CD14-positive monocyte (primary cell): ENCODE measurements at regions not wholly inside any gene's neighbourhood (a gene's known extent, or its start where the extent isn't known, plus 50 kb on each side); places are given as distances from the start of the nearest gene placed in this dataset.

Experiments used
- DNase-seq, 3 donors: peaks; one replicate each; pipeline ENCODE4 v3.0.0-alpha.2; 2011 to 2022
- H2AFZ ChIP-seq: 2 replicates; pipeline ENCODE4 v1.6.0; 2012; ENCODE audit warnings: mild to moderate bottlenecking, low read depth, low read length, inconsistent platforms; ENCODE audit not compliant: insufficient read depth, poor library complexity, severe bottlenecking
- H3K27ac ChIP-seq, 2 donors: 1 replicate in 1 of 2; 2 replicates in 1 of 2; pipeline ENCODE4 v1.5.1; 2012 to 2013; ENCODE audit warnings: low read length in 2 of 2, control low read depth in 1 of 2, inconsistent platforms in 1 of 2, low read depth in 1 of 2, mild to moderate bottlenecking in 1 of 2
- H3K27me3 ChIP-seq, 2 donors: one replicate each; pipeline versions ENCODE4 v1.6.0 to v1.6.1; 2011 to 2013; ENCODE audit warnings: low read length in 2 of 2; ENCODE audit not compliant: control insufficient read depth in 2 of 2, insufficient read depth in 2 of 2
- H3K36me3 ChIP-seq, 2 donors: replicated peaks in 1 of 2; 1 replicate in 1 of 2; 2 replicates in 1 of 2; pipeline versions ENCODE4 v1.5.1 to v1.6.1; 2012 to 2013; ENCODE audit warnings: low read length in 2 of 2, control low read depth in 1 of 2, inconsistent platforms in 1 of 2, mild to moderate bottlenecking in 1 of 2; ENCODE audit not compliant: insufficient read depth in 2 of 2, control insufficient read depth in 1 of 2
- H3K4me1 ChIP-seq, 2 donors: 1 replicate in 1 of 2; 2 replicates in 1 of 2; pipeline versions ENCODE4 v1.5.1 to v1.6.1; 2012 to 2013; ENCODE audit warnings: low read length in 2 of 2, control low read depth in 1 of 2, inconsistent platforms in 1 of 2, mild to moderate bottlenecking in 1 of 2, moderate library complexity in 1 of 2; ENCODE audit not compliant: insufficient read depth in 2 of 2, control insufficient read depth in 1 of 2
- H3K4me2 ChIP-seq: replicated peaks from 2 replicates; pipeline ENCODE3; 2012; ENCODE audit warnings: low read length, moderate library complexity, mild to moderate bottlenecking; ENCODE audit not compliant: poor library complexity, severe bottlenecking; ENCODE audit errors: extremely low read depth
- H3K4me3 ChIP-seq, 3 experiments: fragments of 200-600 bp in 1 of 3; sonication (generic) in 1 of 3; replicated peaks in 1 of 3; 1 replicate in 2 of 3; 2 replicates in 1 of 3; pipeline ENCODE4 v1.5.1; 2011 to 2013; ENCODE audit warnings: low read length in 3 of 3, mild to moderate bottlenecking in 3 of 3, control low read depth in 2 of 3, low read depth in 2 of 3, inconsistent platforms in 1 of 3, moderate library complexity in 1 of 3
- H3K79me2 ChIP-seq: 2 replicates; pipeline ENCODE4 v1.6.0; 2012; ENCODE audit warnings: mild to moderate bottlenecking, control low read depth, inconsistent platforms, low read length, moderate library complexity; ENCODE audit not compliant: insufficient read depth
- H3K9ac ChIP-seq: 2 replicates; pipeline ENCODE4 v1.6.0; 2017; ENCODE audit warnings: low read length, mild to moderate bottlenecking; ENCODE audit not compliant: insufficient read depth, poor library complexity, severe bottlenecking
- H3K9me3 ChIP-seq, 2 donors: replicated peaks in 1 of 2; 1 replicate in 1 of 2; 2 replicates in 1 of 2; pipeline versions ENCODE4 v1.5.1 to v1.6.1; 2012 to 2013; ENCODE audit warnings: low read length in 2 of 2, control low read depth in 1 of 2; ENCODE audit not compliant: control insufficient read depth in 1 of 2, insufficient read depth in 1 of 2
- H4K20me1 ChIP-seq: 2 replicates; pipeline ENCODE4 v1.6.0; 2012; ENCODE audit warnings: mild to moderate bottlenecking, low read length, control low read depth, moderate library complexity; ENCODE audit not compliant: insufficient read depth
- H3K27ac Mint-ChIP-seq, 7 donors: one replicate each; pipeline ENCODE4 v1.8.0; 2020; ENCODE audit warnings: mild to moderate bottlenecking in 7 of 7, mixed read lengths in 7 of 7, moderate library complexity in 6 of 7, inconsistent platforms in 2 of 7
- H3K27me3 Mint-ChIP-seq, 3 donors: one replicate each; pipeline ENCODE4 v1.8.0; 2021 to 2022; ENCODE audit warnings: low read depth in 3 of 3, mild to moderate bottlenecking in 3 of 3, mixed read lengths in 3 of 3, moderate library complexity in 3 of 3, inconsistent platforms in 1 of 3
- H3K36me3 Mint-ChIP-seq, 2 donors: one replicate each; pipeline ENCODE4 v1.8.0; 2020; ENCODE audit warnings: mixed read lengths in 2 of 2, inconsistent platforms in 1 of 2, mild to moderate bottlenecking in 1 of 2
- H3K4me1 Mint-ChIP-seq: one replicate; pipeline ENCODE4 v1.8.0; 2020; ENCODE audit warnings: mild to moderate bottlenecking, mixed read lengths
- H3K4me3 Mint-ChIP-seq, 2 donors: one replicate each; pipeline ENCODE4 v1.8.0; 2020; ENCODE audit warnings: mild to moderate bottlenecking in 2 of 2, mixed read lengths in 2 of 2, moderate library complexity in 1 of 2
- H3K9me3 Mint-ChIP-seq, 7 donors: one replicate each; pipeline ENCODE4 v1.8.0; 2020 to 2022; ENCODE audit warnings: mixed read lengths in 7 of 7, mild to moderate bottlenecking in 6 of 7, moderate library complexity in 6 of 7, inconsistent platforms in 2 of 7
- CTCF ChIP-seq: fragments of 200-600 bp; IDR thresholded peaks from one replicate; pipeline ENCODE4 v1.8.0; 2022; ENCODE audit warnings: antibody characterized with exemption, mild to moderate bottlenecking
- WGBS: methylation state at CpG from one replicate; pipeline ENCODE4 v1.1.5; 2013; ENCODE audit warnings: missing lambda C conversion rate; ENCODE audit not compliant: insufficient coverage; 5-methylcytosine and 5-hydroxymethylcytosine counted together
- intact Hi-C, 2 donors: fragments of 100-400 bp; cut with micrococcal nuclease; formaldehyde crosslinking; loops; one replicate each; pipeline versions ENCODE4 v1.15.0 to v1.15.1; 2023

- peak overlapping the region in 1 of 7 donors; percentile 10 for H3K27ac Mint-ChIP-seq
- Histone ChIP-seq H3K27me3 (peaks cover 0 to 11% of the 10 kb centered on the region in 2 donors), H3K79me2 (peaks cover 49% of the 10 kb centered on the region)
These were observed 163.3 kb downstream of the CRYBB2 start for GRCh38 chr22:25382762-25383161.

GRCh38 chr22:25383278-25383820, 163.9 kb downstream of the CRYBB2 start:
- WGBS: 96% methylated on average over 11 of the region's 15 CpGs
- H3K4me3 Mint-ChIP-seq: no peak overlapping the region
- Histone ChIP-seq H3K27ac (no peak overlapping the region), H3K4me2 (no peak overlapping the region), H3K36me3 (peaks cover 16 to 31% of the 10 kb centered on the region in 2 donors), H4K20me1 (peaks cover 75% of the 10 kb centered on the region), H2AFZ (no peak overlapping the region), H3K4me1 (peaks cover 10 to 22% of the 10 kb centered on the region in 2 donors), H3K9me3 (no peaks in the 10 kb centered on the region), H3K79me2 (peaks cover 55% of the 10 kb centered on the region), H3K9ac (no peak overlapping the region), H3K4me3 (no peak overlapping the region), H3K27me3 (peaks cover 0 to 11% of the 10 kb centered on the region in 2 donors)
- H3K9me3 Mint-ChIP-seq: peaks cover 0 to 4% (median 0%) of the 10 kb centered on the region in 7 donors
- intact Hi-C loops: no loop called here
- H3K27ac Mint-ChIP-seq: no peak overlapping the region
- DNase-seq: no peak
- TF ChIP-seq CTCF: no peak
- H3K36me3 Mint-ChIP-seq: peaks cover 36 to 42% of the 10 kb centered on the region in 2 donors
- peaks cover 25% of the 10 kb centered on the region for H3K4me1 Mint-ChIP-seq
- peaks cover 12 to 16% (median 16%) of the 10 kb centered on the region in 3 donors for H3K27me3 Mint-ChIP-seq

More at GRCh38 chr22:25382762-25383161, 163.3 kb downstream of the CRYBB2 start:
- H3K4me1 Mint-ChIP-seq: peaks cover 24% of the 10 kb centered on the region
- Histone ChIP-seq H3K27ac (no peak overlapping the region), H3K36me3 (peaks cover 18 to 35% of the 10 kb centered on the region in 2 donors), H4K20me1 (peaks cover 71% of the 10 kb centered on the region), H3K9ac (no peak overlapping the region), H2AFZ (no peak overlapping the region), H3K4me2 (no peak overlapping the region), H3K4me3 (no peak overlapping the region), H3K4me1 (peaks cover 9 to 20% of the 10 kb centered on the region in 2 donors), H3K9me3 (no peaks in the 10 kb centered on the region)
- intact Hi-C loops: no loop called here
- DNase-seq: no peak
- peaks cover 11 to 16% (median 12%) of the 10 kb centered on the region in 3 donors for H3K27me3 Mint-ChIP-seq
- H3K36me3 Mint-ChIP-seq: peaks cover 37 to 41% of the 10 kb centered on the region in 2 donors
- no peak for TF ChIP-seq CTCF
- WGBS: 66% methylated on average over 7 of the region's 7 CpGs
- no peak overlapping the region for H3K4me3 Mint-ChIP-seq
- peaks cover 0 to 4% (median 0%) of the 10 kb centered on the region in 7 donors for H3K9me3 Mint-ChIP-seq
